Activated T-cell treated with anti-CD3 and anti-CD28 coated beads, Interleukin-2, amount 50 U/mL, for 72 hours (primary cell): ENCODE measurements at regions not wholly inside any gene's neighbourhood (a gene's known extent, or its start where the extent isn't known, plus 50 kb on each side); places are given as distances from the start of the nearest gene placed in this dataset.

ENCODE experiments used
- ATAC-seq, 2 donors: fragments of 150-1000 bp; cut with Tn5 transposase; replicated peaks in 1 of 2; 2 replicates each; pipeline ENCODE4 v1.10.0; 2021; ENCODE audit warnings: moderate library complexity in 2 of 2, mild to moderate bottlenecking in 1 of 2
- DNase-seq, 2 donors: peaks; one replicate each; pipeline ENCODE4 v3.0.0; 2021 to 2022; ENCODE audit warnings: mixed read lengths in 1 of 2
- H3K27ac Mint-ChIP-seq: one replicate; pipeline ENCODE4 v1.8.0; 2022; ENCODE audit warnings: mild to moderate bottlenecking, moderate library complexity, mixed read lengths
- H3K27me3 Mint-ChIP-seq: one replicate; pipeline ENCODE4 v1.8.0; 2022; ENCODE audit warnings: low read depth, mixed read lengths
- H3K36me3 Mint-ChIP-seq, 2 donors: one replicate each; pipeline ENCODE4 v1.8.0; 2022; ENCODE audit warnings: mixed read lengths in 2 of 2, mild to moderate bottlenecking in 1 of 2; ENCODE audit not compliant: insufficient read depth in 2 of 2
- H3K4me1 Mint-ChIP-seq: one replicate; pipeline ENCODE4 v1.8.0; 2022; ENCODE audit warnings: low read depth, mixed read lengths
- H3K4me3 Mint-ChIP-seq, 2 donors: one replicate each; pipeline ENCODE4 v1.8.0; 2022; ENCODE audit warnings: mild to moderate bottlenecking in 2 of 2, mixed read lengths in 2 of 2, moderate library complexity in 2 of 2
- H3K9me3 Mint-ChIP-seq, 2 donors: one replicate each; pipeline ENCODE4 v1.8.0; 2022; ENCODE audit warnings: mixed read lengths in 2 of 2

- H3K9me3 Mint-ChIP-seq, result peaks cover 1 to 3% of the 10 kb centered on the region in 2 donors
- DNase-seq, result no peak
- H3K27ac Mint-ChIP-seq, result no peak overlapping the region
- no peaks in the 10 kb centered on the region for H3K4me1 Mint-ChIP-seq
- H3K4me3 Mint-ChIP-seq, result no peak overlapping the region
- peaks cover 0 to 2% of the 10 kb centered on the region in 2 donors for H3K36me3 Mint-ChIP-seq
- ATAC-seq, result no peak
- H3K27me3 Mint-ChIP-seq, result no peaks in the 10 kb centered on the region
Measured at GRCh38 chr13:34435338-34435737, 506.7 kb upstream of the NBEA start.

GRCh38 chr13:34437873-34438272, 504.2 kb upstream of the NBEA start:
- Mint-ChIP-seq H3K4me3 (no peak overlapping the region), H3K4me1 (no peaks in the 10 kb centered on the region), H3K27ac (no peak overlapping the region), H3K9me3 (no peaks in the 10 kb centered on the region), H3K27me3 (no peaks in the 10 kb centered on the region), H3K36me3 (peaks cover 0 to 2% of the 10 kb centered on the region in 2 donors)
- no peak for DNase-seq
- no peak for ATAC-seq

GRCh38 chr13:34452831-34453230, 489.2 kb upstream of the NBEA start:
- Mint-ChIP-seq H3K4me3 (no peak overlapping the region), H3K36me3 (peaks cover 0 to under 1% of the 10 kb centered on the region in 2 donors), H3K4me1 (no peaks in the 10 kb centered on the region), H3K9me3 (peaks cover 0 to 7% of the 10 kb centered on the region in 2 donors), H3K27me3 (no peaks in the 10 kb centered on the region), H3K27ac (no peak overlapping the region)
- no peak for DNase-seq
- no peak for ATAC-seq

GRCh38 chr13:34458756-34459715, 483.0 kb upstream of the NBEA start:
- no peak overlapping the region for H3K4me3 Mint-ChIP-seq
- peaks cover 0 to 1% of the 10 kb centered on the region in 2 donors for H3K36me3 Mint-ChIP-seq
- H3K27ac Mint-ChIP-seq, result no peak overlapping the region
- H3K9me3 Mint-ChIP-seq, result peaks cover 0 to 4% of the 10 kb centered on the region in 2 donors
- no peaks in the 10 kb centered on the region for H3K4me1 Mint-ChIP-seq
- DNase-seq (no peak), ATAC-seq (no peak)
- no peaks in the 10 kb centered on the region for H3K27me3 Mint-ChIP-seq

GRCh38 chr13:34459856-34460255, 482.2 kb upstream of the NBEA start:
- H3K27me3 Mint-ChIP-seq, result no peaks in the 10 kb centered on the region
- ATAC-seq, result no peak
- no peak overlapping the region for H3K4me3 Mint-ChIP-seq
- H3K9me3 Mint-ChIP-seq, result peaks cover 0 to 4% of the 10 kb centered on the region in 2 donors
- no peak for DNase-seq
- no peaks in the 10 kb centered on the region for H3K4me1 Mint-ChIP-seq
- H3K27ac Mint-ChIP-seq, result no peak overlapping the region
- peaks cover 0 to 1% of the 10 kb centered on the region in 2 donors for H3K36me3 Mint-ChIP-seq

- no peak for ATAC-seq
- no peaks in the 10 kb centered on the region for H3K36me3 Mint-ChIP-seq
- H3K4me3 Mint-ChIP-seq, result no peak overlapping the region
- H3K27me3 Mint-ChIP-seq, result no peaks in the 10 kb centered on the region
- H3K4me1 Mint-ChIP-seq, result no peaks in the 10 kb centered on the region
- peaks cover 0 to 1% of the 10 kb centered on the region in 2 donors for H3K9me3 Mint-ChIP-seq
- no peak overlapping the region for H3K27ac Mint-ChIP-seq
- no peak for DNase-seq
Measured at GRCh38 chr13:34462843-34463242, 479.2 kb upstream of the NBEA start.

GRCh38 chr13:34464011-34464410, 478.1 kb upstream of the NBEA start:
- no peak overlapping the region for H3K4me3 Mint-ChIP-seq
- H3K27ac Mint-ChIP-seq, result no peak overlapping the region
- DNase-seq, result no peak
- H3K36me3 Mint-ChIP-seq, result no peaks in the 10 kb centered on the region
- H3K27me3 Mint-ChIP-seq, result no peaks in the 10 kb centered on the region
- H3K4me1 Mint-ChIP-seq, result no peaks in the 10 kb centered on the region
- H3K9me3 Mint-ChIP-seq, result peaks cover 0 to 1% of the 10 kb centered on the region in 2 donors
- no peak for ATAC-seq

GRCh38 chr13:34465423-34465922, 476.6 kb upstream of the NBEA start:
- H3K4me3 Mint-ChIP-seq, result no peak overlapping the region
- H3K27me3 Mint-ChIP-seq, result no peaks in the 10 kb centered on the region
- H3K36me3 Mint-ChIP-seq, result no peaks in the 10 kb centered on the region
- no peak overlapping the region for H3K27ac Mint-ChIP-seq
- ATAC-seq, result no peak
- no peak for DNase-seq
- peaks cover 0 to 1% of the 10 kb centered on the region in 2 donors for H3K9me3 Mint-ChIP-seq
- no peaks in the 10 kb centered on the region for H3K4me1 Mint-ChIP-seq

GRCh38 chr13:34466301-34466700, 475.8 kb upstream of the NBEA start:
- Mint-ChIP-seq H3K4me1 (no peaks in the 10 kb centered on the region), H3K4me3 (no peak overlapping the region), H3K27me3 (no peaks in the 10 kb centered on the region), H3K9me3 (peaks cover 0 to 4% of the 10 kb centered on the region in 2 donors), H3K27ac (no peak overlapping the region), H3K36me3 (no peaks in the 10 kb centered on the region)
- ATAC-seq (no peak), DNase-seq (no peak)

- Mint-ChIP-seq H3K4me3 (no peak overlapping the region), H3K27me3 (no peaks in the 10 kb centered on the region), H3K27ac (no peak overlapping the region), H3K9me3 (peaks cover 0 to 4% of the 10 kb centered on the region in 2 donors), H3K4me1 (no peaks in the 10 kb centered on the region), H3K36me3 (no peaks in the 10 kb centered on the region)
- no peak for DNase-seq
- no peak for ATAC-seq
Measured at GRCh38 chr13:34467450-34468083, 474.5 kb upstream of the NBEA start.

- ATAC-seq, result no peak
- Mint-ChIP-seq H3K36me3 (no peaks in the 10 kb centered on the region), H3K27ac (no peak overlapping the region), H3K4me1 (no peaks in the 10 kb centered on the region), H3K9me3 (peaks cover 0 to 3% of the 10 kb centered on the region in 2 donors), H3K4me3 (no peak overlapping the region), H3K27me3 (no peaks in the 10 kb centered on the region)
- DNase-seq, result no peak
Measured at GRCh38 chr13:34469196-34469986, 472.7 kb upstream of the NBEA start.

GRCh38 chr13:34474187-34474868, 467.7 kb upstream of the NBEA start:
- peaks cover 0 to 3% of the 10 kb centered on the region in 2 donors for H3K9me3 Mint-ChIP-seq
- no peak for ATAC-seq

More at GRCh38 chr13:34474187-34474868, 467.7 kb upstream of the NBEA start:
- Mint-ChIP-seq H3K4me3 (no peak overlapping the region), H3K36me3 (no peaks in the 10 kb centered on the region), H3K27ac (no peak overlapping the region), H3K4me1 (no peaks in the 10 kb centered on the region), H3K27me3 (no peaks in the 10 kb centered on the region)
- no peak for DNase-seq
